Neutrophil (primary cell): ENCODE measurements at regions not wholly inside any gene's neighbourhood (a gene's known extent, or its start where the extent isn't known, plus 50 kb on each side); places are given as distances from the start of the nearest gene placed in this dataset.

Experiments used
- H3K27ac ChIP-seq: fragments of 200-600 bp; sonication (generic); 2 replicates; pipeline ENCODE4 v1.5.1; 2016; ENCODE audit warnings: mild to moderate bottlenecking, moderate library complexity
- H3K27me3 ChIP-seq: fragments of 200-600 bp; sonication (generic); 2 replicates; pipeline ENCODE4 v1.6.0; 2016; ENCODE audit warnings: mild to moderate bottlenecking
- H3K36me3 ChIP-seq: fragments of 200-600 bp; sonication (generic); 2 replicates; pipeline ENCODE4 v1.5.1; 2017
- H3K4me1 ChIP-seq, 2 experiments: fragments of 200-600 bp in 1 of 2; sonication (generic) in 1 of 2; 1 replicate in 1 of 2; 2 replicates in 1 of 2; pipeline versions ENCODE4 v1.5.1 to v1.6.1; 2013 to 2016; ENCODE audit warnings: low read depth in 1 of 2, low read length in 1 of 2, mild to moderate bottlenecking in 1 of 2, moderate library complexity in 1 of 2; ENCODE audit not compliant: control insufficient read depth in 1 of 2, insufficient read depth in 1 of 2
- H3K4me3 ChIP-seq, 2 experiments: fragments of 200-600 bp in 1 of 2; sonication (generic) in 1 of 2; 1 replicate in 1 of 2; 2 replicates in 1 of 2; pipeline ENCODE4 v1.5.1; 2013 to 2016; ENCODE audit warnings: low read depth in 1 of 2, low read length in 1 of 2, mild to moderate bottlenecking in 1 of 2, moderate library complexity in 1 of 2
- H3K9me3 ChIP-seq: fragments of 200-600 bp; sonication (generic); 2 replicates; pipeline ENCODE4 v1.5.1; 2016
- CTCF ChIP-seq: fragments of 200-600 bp; sonication (generic); IDR thresholded peaks from 2 replicates; pipeline ENCODE4 v1.5.1; 2016; ENCODE audit warnings: antibody characterized with exemption

- no peak for TF ChIP-seq CTCF
- Histone ChIP-seq H3K27me3 (no peaks in the 10 kb centered on the region), H3K27ac (no peak overlapping the region), H3K4me1 (no peaks in the 10 kb centered on the region), H3K4me3 (no peak overlapping the region), H3K36me3 (no peaks in the 10 kb centered on the region), H3K9me3 (no peaks in the 10 kb centered on the region)
Observed at GRCh38 chr6:141724731-141725130, 408.0 kb upstream of the GJE1 start.

GRCh38 chr6:141719476-141719875 is 413.2 kb upstream of the GJE1 start:
- no peaks in the 10 kb centered on the region for H3K9me3 ChIP-seq
- H3K27ac ChIP-seq: no peak overlapping the region
- H3K4me1 ChIP-seq: no peaks in the 10 kb centered on the region
- no peak overlapping the region for H3K4me3 ChIP-seq
- H3K36me3 ChIP-seq: no peaks in the 10 kb centered on the region
- H3K27me3 ChIP-seq: no peaks in the 10 kb centered on the region
- no peak for TF ChIP-seq CTCF

GRCh38 chr6:141705431-141705830 is 427.3 kb upstream of the GJE1 start:
- Histone ChIP-seq H3K27ac (no peak overlapping the region), H3K4me1 (no peaks in the 10 kb centered on the region), H3K9me3 (no peaks in the 10 kb centered on the region), H3K36me3 (no peaks in the 10 kb centered on the region), H3K27me3 (no peaks in the 10 kb centered on the region), H3K4me3 (no peak overlapping the region)
- TF ChIP-seq CTCF: no peak

- TF ChIP-seq CTCF: no peak
- no peaks in the 10 kb centered on the region for H3K36me3 ChIP-seq
- no peak overlapping the region for H3K27ac ChIP-seq
- no peaks in the 10 kb centered on the region for H3K9me3 ChIP-seq
- H3K4me1 ChIP-seq: no peaks in the 10 kb centered on the region
- no peaks in the 10 kb centered on the region for H3K27me3 ChIP-seq
- no peak overlapping the region for H3K4me3 ChIP-seq
Observed at GRCh38 chr6:141704151-141704550, 428.6 kb upstream of the GJE1 start.

GRCh38 chr6:141701732-141702131 is 431.0 kb upstream of the GJE1 start:
- TF ChIP-seq CTCF: no peak
- H3K4me1 ChIP-seq: no peaks in the 10 kb centered on the region
- no peak overlapping the region for H3K27ac ChIP-seq
- no peaks in the 10 kb centered on the region for H3K36me3 ChIP-seq
- no peak overlapping the region for H3K4me3 ChIP-seq
- H3K27me3 ChIP-seq: no peaks in the 10 kb centered on the region
- no peaks in the 10 kb centered on the region for H3K9me3 ChIP-seq

GRCh38 chr6:141700819-141701218 is 431.9 kb upstream of the GJE1 start:
- Histone ChIP-seq H3K36me3 (no peaks in the 10 kb centered on the region), H3K27ac (no peak overlapping the region), H3K27me3 (no peaks in the 10 kb centered on the region), H3K4me3 (no peak overlapping the region), H3K9me3 (no peaks in the 10 kb centered on the region), H3K4me1 (no peaks in the 10 kb centered on the region)
- TF ChIP-seq CTCF: no peak
